Osteocyte (in vitro differentiated cells): ENCODE measurements at regions not wholly inside any gene's neighbourhood (a gene's known extent, or its start where the extent isn't known, plus 50 kb on each side); places are given as distances from the start of the nearest gene placed in this dataset.

ENCODE experiments used
- DNase-seq: peaks from one replicate; pipeline ENCODE4 v3.0.0; 2021; ENCODE audit warnings: mixed read lengths; ENCODE audit not compliant: unreplicated experiment; ENCODE audit errors: extremely low spot score
- H3K27ac Mint-ChIP-seq: one replicate; pipeline ENCODE4 v1.8.0; 2021; ENCODE audit warnings: mild to moderate bottlenecking, mixed read lengths; ENCODE audit not compliant: unreplicated experiment
- H3K27me3 Mint-ChIP-seq: one replicate; pipeline ENCODE4 v1.8.0; 2021; ENCODE audit warnings: mixed read lengths; ENCODE audit not compliant: unreplicated experiment
- H3K36me3 Mint-ChIP-seq: one replicate; pipeline ENCODE4 v1.8.0; 2021; ENCODE audit warnings: mixed read lengths; ENCODE audit not compliant: unreplicated experiment
- H3K4me1 Mint-ChIP-seq: one replicate; pipeline ENCODE4 v1.8.0; 2021; ENCODE audit warnings: mixed read lengths; ENCODE audit not compliant: unreplicated experiment
- H3K4me3 Mint-ChIP-seq: one replicate; pipeline ENCODE4 v1.8.0; 2021; ENCODE audit warnings: mild to moderate bottlenecking, moderate library complexity, mixed read lengths; ENCODE audit not compliant: unreplicated experiment
- H3K9me3 Mint-ChIP-seq: one replicate; pipeline ENCODE4 v1.8.0; 2021; ENCODE audit warnings: mixed read lengths; ENCODE audit not compliant: unreplicated experiment
- TF ChIP-seq, protein P1 (sequence below): fragments of 200-600 bp; sonication (generic); IDR thresholded peaks from 2 replicates; pipeline ENCODE4 v1.5.0; 2021; ENCODE audit warnings: antibody characterized with exemption, mild to moderate bottlenecking, moderate library complexity

GRCh38 chr3:34140616-34141015 lies 342.2 kb downstream of the PDCD6IP start:
- TF ChIP-seq, protein P1, sequence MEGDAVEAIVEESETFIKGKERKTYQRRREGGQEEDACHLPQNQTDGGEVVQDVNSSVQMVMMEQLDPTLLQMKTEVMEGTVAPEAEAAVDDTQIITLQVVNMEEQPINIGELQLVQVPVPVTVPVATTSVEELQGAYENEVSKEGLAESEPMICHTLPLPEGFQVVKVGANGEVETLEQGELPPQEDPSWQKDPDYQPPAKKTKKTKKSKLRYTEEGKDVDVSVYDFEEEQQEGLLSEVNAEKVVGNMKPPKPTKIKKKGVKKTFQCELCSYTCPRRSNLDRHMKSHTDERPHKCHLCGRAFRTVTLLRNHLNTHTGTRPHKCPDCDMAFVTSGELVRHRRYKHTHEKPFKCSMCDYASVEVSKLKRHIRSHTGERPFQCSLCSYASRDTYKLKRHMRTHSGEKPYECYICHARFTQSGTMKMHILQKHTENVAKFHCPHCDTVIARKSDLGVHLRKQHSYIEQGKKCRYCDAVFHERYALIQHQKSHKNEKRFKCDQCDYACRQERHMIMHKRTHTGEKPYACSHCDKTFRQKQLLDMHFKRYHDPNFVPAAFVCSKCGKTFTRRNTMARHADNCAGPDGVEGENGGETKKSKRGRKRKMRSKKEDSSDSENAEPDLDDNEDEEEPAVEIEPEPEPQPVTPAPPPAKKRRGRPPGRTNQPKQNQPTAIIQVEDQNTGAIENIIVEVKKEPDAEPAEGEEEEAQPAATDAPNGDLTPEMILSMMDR = no peak
- no peak for DNase-seq
- H3K9me3 Mint-ChIP-seq = peaks cover 34% of the 10 kb centered on the region
- no peaks in the 10 kb centered on the region for H3K27me3 Mint-ChIP-seq
- peaks cover 1% of the 10 kb centered on the region for H3K4me1 Mint-ChIP-seq
- H3K4me3 Mint-ChIP-seq = no peak overlapping the region
- no peak overlapping the region for H3K27ac Mint-ChIP-seq
- H3K36me3 Mint-ChIP-seq = peaks cover 14% of the 10 kb centered on the region

DNA sequence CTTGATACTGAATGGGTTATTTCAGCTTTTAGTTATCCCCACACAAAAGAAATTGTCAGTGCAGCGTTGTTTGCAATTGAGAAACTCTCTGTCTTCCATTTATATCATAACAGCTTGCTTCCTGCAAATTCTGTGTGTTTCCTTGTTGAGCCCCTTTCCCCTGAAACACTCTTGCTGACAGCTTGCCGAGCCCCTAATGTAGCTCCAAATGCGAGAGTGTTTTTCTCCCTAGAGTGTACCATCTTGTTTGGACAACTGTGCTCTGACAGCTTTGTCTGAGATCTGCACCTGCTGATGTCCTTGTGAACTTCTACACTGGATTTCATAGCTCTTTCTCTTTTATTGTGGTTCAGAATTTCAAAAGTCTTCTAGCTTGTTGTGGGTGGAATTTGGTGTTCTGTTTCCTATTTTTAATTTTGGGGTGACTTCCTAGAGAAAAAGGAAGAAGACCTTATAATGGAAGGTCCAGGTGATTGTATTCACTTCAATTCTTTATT lies 343.5 kb downstream of the PDCD6IP start:
- Mint-ChIP-seq H3K27ac (no peak overlapping the region), H3K27me3 (no peaks in the 10 kb centered on the region), H3K4me1 (peaks cover 1% of the 10 kb centered on the region), H3K4me3 (no peak overlapping the region), H3K9me3 (peaks cover 21% of the 10 kb centered on the region), H3K36me3 (peaks cover 12% of the 10 kb centered on the region)
- no peak for DNase-seq
- TF ChIP-seq, protein P1 = no peak

DNA sequence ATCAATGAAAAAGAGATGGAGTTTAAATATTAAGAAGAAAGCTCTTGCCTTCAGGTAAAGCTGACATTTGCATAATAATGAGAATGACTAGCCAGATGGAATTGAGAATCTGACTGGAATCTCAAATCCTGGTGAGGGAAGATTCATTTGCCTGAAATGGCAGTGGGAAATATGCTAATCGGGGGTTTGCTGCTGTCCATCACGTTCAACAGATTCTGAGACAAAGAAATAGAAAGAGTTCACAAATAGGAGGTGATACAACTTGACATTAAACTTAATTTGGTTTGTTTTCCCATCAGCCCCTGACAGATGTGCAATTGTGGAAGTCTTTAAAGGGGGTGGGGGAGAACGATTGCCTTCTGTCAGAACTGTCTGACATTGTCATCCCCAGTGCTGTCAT lies 347.4 kb downstream of the PDCD6IP start:
- H3K9me3 Mint-ChIP-seq = peaks cover 4% of the 10 kb centered on the region
- DNase-seq = no peak
- no peaks in the 10 kb centered on the region for H3K36me3 Mint-ChIP-seq
- H3K4me3 Mint-ChIP-seq = no peak overlapping the region
- TF ChIP-seq, protein P1 = no peak
- H3K4me1 Mint-ChIP-seq = peaks cover 1% of the 10 kb centered on the region
- no peak overlapping the region for H3K27ac Mint-ChIP-seq
- no peaks in the 10 kb centered on the region for H3K27me3 Mint-ChIP-seq

- H3K36me3 Mint-ChIP-seq = no peaks in the 10 kb centered on the region
- H3K9me3 Mint-ChIP-seq = peaks cover 1% of the 10 kb centered on the region
- H3K27me3 Mint-ChIP-seq = no peaks in the 10 kb centered on the region
- peaks cover 3% of the 10 kb centered on the region for H3K4me1 Mint-ChIP-seq
- TF ChIP-seq, protein P1 = no peak
- DNase-seq = no peak
- no peak overlapping the region for H3K27ac Mint-ChIP-seq
- H3K4me3 Mint-ChIP-seq = no peak overlapping the region
Measured at GRCh38 chr3:34146596-34146995, 348.2 kb downstream of the PDCD6IP start.

- Mint-ChIP-seq H3K9me3 (no peaks in the 10 kb centered on the region), H3K36me3 (no peaks in the 10 kb centered on the region), H3K4me3 (no peak overlapping the region), H3K27me3 (no peaks in the 10 kb centered on the region), H3K4me1 (peaks cover 3% of the 10 kb centered on the region), H3K27ac (no peak overlapping the region)
- no peak for DNase-seq
- TF ChIP-seq, protein P1 = no peak
Measured at GRCh38 chr3:34150992-34151391, 352.6 kb downstream of the PDCD6IP start.
